ENCODE measurements at regions not wholly inside any gene's neighbourhood (a gene's known extent, or its start where the extent isn't known, plus 50 kb on each side); places are given as distances from the start of the nearest gene placed in this dataset.

DNA sequence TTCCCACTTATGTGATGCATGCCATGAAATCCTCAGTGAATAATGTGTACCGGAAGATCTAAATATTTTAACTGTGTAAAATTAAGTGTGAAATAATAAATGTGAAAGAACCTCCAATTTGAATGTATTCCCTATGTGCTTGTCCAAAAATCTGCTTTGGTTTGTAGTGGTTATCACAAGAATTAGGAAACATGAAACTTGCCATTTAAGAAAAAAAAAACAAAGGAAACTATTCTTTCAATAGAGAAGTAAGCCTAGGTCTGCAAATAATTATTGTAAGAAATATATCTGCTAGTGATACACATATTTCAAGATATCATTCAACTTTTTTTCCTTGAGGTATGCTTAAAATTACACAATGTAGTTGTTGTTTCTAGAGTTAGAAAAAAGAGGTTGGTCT, 500.4 kb downstream of the SLC6A15 start:
- TF ChIP-seq, protein P1, sequence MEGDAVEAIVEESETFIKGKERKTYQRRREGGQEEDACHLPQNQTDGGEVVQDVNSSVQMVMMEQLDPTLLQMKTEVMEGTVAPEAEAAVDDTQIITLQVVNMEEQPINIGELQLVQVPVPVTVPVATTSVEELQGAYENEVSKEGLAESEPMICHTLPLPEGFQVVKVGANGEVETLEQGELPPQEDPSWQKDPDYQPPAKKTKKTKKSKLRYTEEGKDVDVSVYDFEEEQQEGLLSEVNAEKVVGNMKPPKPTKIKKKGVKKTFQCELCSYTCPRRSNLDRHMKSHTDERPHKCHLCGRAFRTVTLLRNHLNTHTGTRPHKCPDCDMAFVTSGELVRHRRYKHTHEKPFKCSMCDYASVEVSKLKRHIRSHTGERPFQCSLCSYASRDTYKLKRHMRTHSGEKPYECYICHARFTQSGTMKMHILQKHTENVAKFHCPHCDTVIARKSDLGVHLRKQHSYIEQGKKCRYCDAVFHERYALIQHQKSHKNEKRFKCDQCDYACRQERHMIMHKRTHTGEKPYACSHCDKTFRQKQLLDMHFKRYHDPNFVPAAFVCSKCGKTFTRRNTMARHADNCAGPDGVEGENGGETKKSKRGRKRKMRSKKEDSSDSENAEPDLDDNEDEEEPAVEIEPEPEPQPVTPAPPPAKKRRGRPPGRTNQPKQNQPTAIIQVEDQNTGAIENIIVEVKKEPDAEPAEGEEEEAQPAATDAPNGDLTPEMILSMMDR (IDR thresholded peaks at IDR 0.05), result no peak
- TF ChIP-seq JUNB (IDR thresholded peaks at IDR 0.05) (no peak), FOSL2 (IDR thresholded peaks at IDR 0.05) (no peak), FOSL2 (CRISPR knock-in tag; IDR thresholded peaks at IDR 0.05) (no peak), MYC (IDR thresholded peaks at IDR 0.05; ENCODE audit: borderline replicate concordance, low read length) (no peak), CEBPB (IDR thresholded peaks at IDR 0.05) (no peak), SMC3 (IDR thresholded peaks at IDR 0.05) (no peak), FOSB (CRISPR knock-in tag; IDR thresholded peaks at IDR 0.05) (no peak), EHMT2 (IDR thresholded peaks at IDR 0.05; ENCODE audit: low read depth) (no peak)

All from A549 (cell line).